K562 (cell line): ENCODE measurements at regions not wholly inside any gene's neighbourhood (a gene's known extent, or its start where the extent isn't known, plus 50 kb on each side); places are given as distances from the start of the nearest gene placed in this dataset.

Source experiments
- ATAC-seq: fragments of 200-7000 bp; cut with Tn5 transposase; 3 replicates; pipeline ENCODE4 v1.9.1; 2020; ENCODE audit warnings: moderate library complexity
- BruUV-seq: library from RNA; stranded (reverse); fragments of 400-500 nt; replicated peaks from 2 replicates; lab custom pipeline; 2021; lab: Mats Ljungman, UMichigan
- CTCF ChIA-PET: fragments of 300-600 bp; formaldehyde crosslinking; extraction: SDS; loops from one replicate; lab custom pipeline; 2021; ENCODE audit warnings: low intra/inter-chr PET ratio; lab: Yijun Ruan, JAX
- POLR2A ChIA-PET: fragments of 300-600, 350-650 bp; sonication (Branson Sonifier 250); formaldehyde crosslinking; extraction: SDS; loops from one replicate; lab custom pipeline; 2021; ENCODE audit warnings: antibody characterized with exemption, inconsistent platforms; lab: Yijun Ruan, JAX
- DNase-seq, 4 experiments: peaks; one replicate each; pipeline versions ENCODE4 v3.0.0 to v3.0.0-alpha.2; 2011 to 2018; ENCODE audit warnings: low spot score in 3 of 4, mixed read lengths in 3 of 4; ENCODE audit errors: extremely low read depth in 1 of 4
- FAIRE-seq: peaks from 2 replicates; lab custom pipeline; 2011; peaks lifted over from hg19 to GRCh38; lab: Jason Lieb, UNC
- H2AFZ ChIP-seq: 2 replicates; pipeline ENCODE4 v1.6.0; 2011; ENCODE audit warnings: low read depth, low read length, control low read depth, inconsistent platforms
- H3K27ac ChIP-seq: fragments of 200-600 bp; 3 replicates; pipeline ENCODE4 v1.8.0; 2011; ENCODE audit warnings: low read depth, mild to moderate bottlenecking, control low read depth, inconsistent platforms, low read length, moderate library complexity, mixed read lengths; ENCODE audit errors: extremely low read depth
- H3K27me3 ChIP-seq, 2 experiments: fragments of 300-600 bp in 1 of 2; 2 replicates in 1 of 2; 3 replicates in 1 of 2; pipeline versions ENCODE4 v1.6.0 to v1.8.0; 2011; ENCODE audit warnings: inconsistent platforms in 2 of 2, low read length in 2 of 2, mild to moderate bottlenecking in 1 of 2, mixed read lengths in 1 of 2, moderate library complexity in 1 of 2; ENCODE audit not compliant: control insufficient read depth in 2 of 2, insufficient read depth in 2 of 2
- H3K36me3 ChIP-seq: fragments of 300-600 bp; 3 replicates; pipeline ENCODE4 v1.8.0; 2011; ENCODE audit warnings: mild to moderate bottlenecking, low read length, inconsistent platforms; ENCODE audit not compliant: control insufficient read depth, insufficient read depth
- H3K4me1 ChIP-seq, 2 experiments: fragments of 200-600 bp in 1 of 2; replicated peaks in 1 of 2; 2 replicates in 1 of 2; 3 replicates in 1 of 2; pipeline versions ENCODE4 v1.5.1 to v1.8.0; 2011; ENCODE audit warnings: inconsistent platforms in 2 of 2, low read length in 2 of 2, mild to moderate bottlenecking in 1 of 2, mixed read lengths in 1 of 2, moderate library complexity in 1 of 2; ENCODE audit not compliant: control insufficient read depth in 2 of 2, insufficient read depth in 2 of 2
- H3K4me2 ChIP-seq: 2 replicates; pipeline ENCODE4 v1.6.1; 2011; ENCODE audit warnings: low read length, control low read depth, inconsistent platforms, mixed read lengths; ENCODE audit not compliant: insufficient read depth
- H3K4me3 ChIP-seq: fragments of 200-600 bp; sonication (generic), shearing (Covaris generic); 2 replicates; pipeline ENCODE4 v1.5.1; 2016; ENCODE audit warnings: control low read depth, inconsistent platforms
- H3K79me2 ChIP-seq: fragments of 200-600 bp; 3 replicates; pipeline ENCODE4 v1.8.0; 2011; ENCODE audit warnings: low read length, inconsistent platforms; ENCODE audit not compliant: control insufficient read depth, insufficient read depth
- H3K9ac ChIP-seq, 2 experiments: 2 replicates each; pipeline versions ENCODE4 v1.6.0 to v1.6.1; 2011; ENCODE audit warnings: low read depth in 2 of 2, low read length in 2 of 2, control low read depth in 1 of 2, inconsistent platforms in 1 of 2, mild to moderate bottlenecking in 1 of 2, mixed read lengths in 1 of 2; ENCODE audit not compliant: insufficient read depth in 1 of 2
- H3K9me1 ChIP-seq: one replicate; pipeline ENCODE4 v1.6.0; 2011; ENCODE audit warnings: inconsistent platforms, mild to moderate bottlenecking, low read length, moderate library complexity; ENCODE audit not compliant: control insufficient read depth, insufficient read depth
- H3K9me3 ChIP-seq: replicated peaks from 2 replicates; pipeline ENCODE4 v1.5.1; 2011; ENCODE audit warnings: low read depth, low read length, inconsistent platforms; ENCODE audit not compliant: control insufficient read depth, insufficient read depth
- H4K20me1 ChIP-seq: replicated peaks from 2 replicates; pipeline ENCODE4 v1.6.1; 2011; ENCODE audit warnings: low read length, inconsistent platforms, mixed read lengths; ENCODE audit not compliant: control insufficient read depth, insufficient read depth
- BACH1 ChIP-seq: fragments of 200-800 bp; sonication (Bioruptor generic); IDR thresholded peaks from 2 replicates; pipeline ENCODE4 v1.6.1; 2016; ENCODE audit warnings: missing genetic modification characterization, missing compliant biosample characterization
- CHAMP1 ChIP-seq: fragments of 450-650 bp; IDR thresholded peaks from 2 replicates; pipeline ENCODE4 v1.6.1; 2016; ENCODE audit warnings: mild to moderate bottlenecking
- FOXO4 ChIP-seq: fragments of 450-650 bp; formaldehyde crosslinking; IDR thresholded peaks from 2 replicates; pipeline ENCODE4 v1.4.0; 2020; ENCODE audit warnings: mild to moderate bottlenecking, moderate library complexity
- HNRNPL ChIP-seq: fragments of 200-400 bp; formaldehyde crosslinking; IDR thresholded peaks from 2 replicates; pipeline ENCODE4 v1.6.1; 2017; ENCODE audit warnings: low read depth, mild to moderate bottlenecking, low read length
- MAFK ChIP-seq: IDR thresholded peaks from 2 replicates; pipeline ENCODE4 v1.6.1; 2011; ENCODE audit warnings: low read length, improper control_type of control experiment
- NCOA6 ChIP-seq: fragments of 450-650 bp; IDR thresholded peaks from 2 replicates; pipeline ENCODE4 v1.6.1; 2017; ENCODE audit warnings: mild to moderate bottlenecking
- NR1H2 ChIP-seq: sonication (generic); formaldehyde crosslinking; IDR thresholded peaks from 2 replicates; pipeline ENCODE4 v1.4.0; 2020; ENCODE audit warnings: mild to moderate bottlenecking, missing genetic modification reagents
- NR4A1 ChIP-seq, 2 experiments: fragments of 250-450 bp in 1 of 2; fragments of 450-650 bp in 1 of 2; sonication (Bioruptor Pico) in 1 of 2; IDR thresholded peaks; 2 replicates each; pipeline versions ENCODE4 v1.4.0 to v1.6.1; 2016 to 2020; ENCODE audit warnings: mild to moderate bottlenecking in 2 of 2, missing compliant biosample characterization in 1 of 2, missing genetic modification characterization in 1 of 2, moderate library complexity in 1 of 2
- PURB ChIP-seq: sonication (generic); formaldehyde crosslinking; IDR thresholded peaks from 2 replicates; pipeline ENCODE4 v1.9.0; 2021; ENCODE audit warnings: low read depth, mild to moderate bottlenecking, missing genetic modification reagents
- RBBP5 ChIP-seq: fragments of 200-600 bp; sonication (generic); IDR thresholded peaks from 2 replicates; pipeline ENCODE4 v1.6.1; 2012; ENCODE audit warnings: borderline replicate concordance, mild to moderate bottlenecking, low read length, control low read depth, inconsistent platforms; ENCODE audit not compliant: insufficient read depth, poor library complexity, severe bottlenecking
- ZBTB11 ChIP-seq, 3 experiments: fragments of 200-800 bp in 1 of 3; fragments of 250-450 bp in 1 of 3; fragments of 450-650 bp in 1 of 3; sonication (Bioruptor Pico) in 1 of 3; sonication (Bioruptor generic) in 1 of 3; formaldehyde crosslinking in 1 of 3; IDR thresholded peaks; 2 replicates each; pipeline versions ENCODE4 v1.6.1 to v1.8.0; 2016 to 2022; ENCODE audit warnings: mild to moderate bottlenecking in 2 of 3, missing genetic modification characterization in 2 of 3, missing compliant biosample characterization in 1 of 3, moderate library complexity in 1 of 3
- ZNF316 ChIP-seq: fragments of 450-650 bp; IDR thresholded peaks from 2 replicates; pipeline ENCODE4 v1.6.1; 2016
- WGBS: fragments of 100-300 bp; shearing (Covaris generic); methylation state at CpG from one replicate; pipeline ENCODE4 v1.1.6; 2016; ENCODE audit warnings: low coverage, mixed read lengths; ENCODE audit not compliant: insufficient coverage; ENCODE audit errors: missing lambda C conversion rate; 5-methylcytosine and 5-hydroxymethylcytosine counted together
- in situ Hi-C: fragments of 300-500 bp; cut with MboI; formaldehyde crosslinking; loops from 4 replicates; pipeline ENCODE4 v1.15.0; 2018; ENCODE audit warnings: inconsistent platforms, mixed read lengths
- intact Hi-C: fragments of 100-400 bp; cut with micrococcal nuclease; formaldehyde crosslinking; loops from 2 replicates; pipeline ENCODE4 v1.14.2; 2022

GRCh38 chr16:73176577-73177013 lies 128.7 kb upstream of the ZFHX3 start:
- ChIA-PET CTCF (interaction anchor here (0.6 kb wide), 1 partner anchor 77 kb away, joined by 3 read pairs; no protein-coding TSS in a partner anchor), POLR2A (interaction anchor here (0.6 kb wide), 1 partner anchor 9 kb away, joined by 3 read pairs; no protein-coding TSS in a partner anchor)
- H3K27me3 ChIP-seq = peaks cover 8 to 15% of the 10 kb centered on the region in 2 experiments
- no peaks in the 10 kb centered on the region for H3K9me3 ChIP-seq
- WGBS = 0% methylated on average over 2 of the region's 2 CpGs
- no peak overlapping the region for H3K27ac ChIP-seq
- no peak overlapping the region for H3K4me2 ChIP-seq
- no TSS peak for BruUV-seq
- H3K36me3 ChIP-seq = no peaks in the 10 kb centered on the region
- no peak overlapping the region for H2AFZ ChIP-seq
- DNase-seq (no peak), FAIRE-seq (no peak), ATAC-seq (no peak)
- H3K79me2 ChIP-seq = no peaks in the 10 kb centered on the region
- H3K9me1 ChIP-seq = no peaks in the 10 kb centered on the region
- H3K4me3 ChIP-seq = no peak overlapping the region
- H4K20me1 ChIP-seq = no peaks in the 10 kb centered on the region; the same call in 1 of the 2 replicates
- intact Hi-C loops = no loop called here
- in situ Hi-C loops = no loop called here
- H3K9ac ChIP-seq = no peak overlapping the region
- H3K4me1 ChIP-seq = no peaks in the 10 kb centered on the region
- no peak for TF ChIP-seq NR4A1 (CRISPR knock-in tag; IDR thresholded peaks at IDR 0.05)
- no peak for TF ChIP-seq NR4A1 (tag; IDR thresholded peaks at IDR 0.05)
- no peak for TF ChIP-seq RBBP5
- TF ChIP-seq MAFK = 0 out of 2 replicates have a peak, but pooled peaks have one; percentile 34
- peak; percentile 71 for TF ChIP-seq ZNF316
- TF ChIP-seq PURB (CRISPR knock-in tag) = no peak
- no peak for TF ChIP-seq FOXO4 (CRISPR knock-in tag)
- TF ChIP-seq NCOA6 = no peak
- no peak for TF ChIP-seq BACH1 (tag)
- TF ChIP-seq ZBTB11 (CRISPR knock-in tag; IDR thresholded peaks at IDR 0.05) = no peak
- no peak for TF ChIP-seq CHAMP1
- no peak for TF ChIP-seq HNRNPL
- TF ChIP-seq NR1H2 (CRISPR knock-in tag) = no peak
